HCT116 (cell line): ENCODE measurements at regions not wholly inside any gene's neighbourhood (a gene's known extent, or its start where the extent isn't known, plus 50 kb on each side); places are given as distances from the start of the nearest gene placed in this dataset.

Experiments used
- ATAC-seq: fragments of 200-7000 bp; cut with Tn5 transposase; 2 replicates; pipeline ENCODE4 v1.9.1; 2020; ENCODE audit warnings: mild to moderate bottlenecking, moderate library complexity
- BruUV-seq: library from RNA; stranded (reverse); fragments of 400-500 nt; replicated peaks from 2 replicates; lab custom pipeline; 2021; lab: Mats Ljungman, UMichigan
- CTCF ChIA-PET: fragments of 300-600 bp; sonication (Branson Sonifier 250); formaldehyde crosslinking; loops from one replicate; lab custom pipeline; 2021; ENCODE audit warnings: antibody characterized with exemption; lab: Charles Lee
- POLR2A ChIA-PET: fragments of 300-600, 350-600 bp; sonication (Branson Sonifier 250); formaldehyde crosslinking; loops from one replicate; lab custom pipeline; 2021; ENCODE audit warnings: antibody characterized with exemption; lab: Charles Lee
- RAD21 ChIA-PET, 2 experiments: fragments of 300-600 bp; sonication (Branson Sonifier 250); formaldehyde crosslinking; loops; one replicate each; lab custom pipeline; 2023; ENCODE audit warnings: low total read pairs in 2 of 2; ENCODE audit not compliant: uncharacterized antibody in 2 of 2, unreplicated experiment in 2 of 2, low non-redundant PET in 1 of 2; lab: Charles Lee
- DNase-seq: peaks from one replicate; pipeline ENCODE4 v3.0.0-alpha.2; 2010; ENCODE audit warnings: low read depth, low spot score
- H2AFZ ChIP-seq: fragments of 200-600 bp; shearing (Covaris generic), sonication (generic); 2 replicates; pipeline ENCODE4 v1.6.1; 2017; ENCODE audit warnings: low read depth, mixed run types, mixed read lengths, antibody characterized with exemption, low read length; ENCODE audit not compliant: poor library complexity, severe bottlenecking
- H3K27ac ChIP-seq: 2 replicates; pipeline ENCODE4 v1.5.1; 2012; ENCODE audit warnings: low read depth, low read length
- H3K27me3 ChIP-seq: fragments of 200-600 bp; sonication (generic); 2 replicates; pipeline ENCODE4 v1.6.1; 2016; ENCODE audit warnings: mixed run types, low read length, mixed read lengths; ENCODE audit not compliant: insufficient read depth
- H3K36me3 ChIP-seq, 2 experiments: fragments of 200-500 bp in 1 of 2; fragments of 200-600 bp in 1 of 2; sonication (Bioruptor generic) in 1 of 2; sonication (generic) in 1 of 2; 2 replicates each; pipeline versions ENCODE4 v1.5.1 to v1.6.1; 2014 to 2016; ENCODE audit warnings: low read length in 2 of 2, inconsistent platforms in 1 of 2, mixed read lengths in 1 of 2, mixed run types in 1 of 2; ENCODE audit not compliant: insufficient read depth in 2 of 2, control insufficient read depth in 1 of 2
- H3K4me1 ChIP-seq, 2 experiments: fragments of 200-600 bp in 1 of 2; sonication (generic) in 1 of 2; 2 replicates each; pipeline versions ENCODE4 v1.5.1 to v1.6.1; 2012 to 2017; ENCODE audit warnings: low read length in 2 of 2, inconsistent platforms in 1 of 2, mild to moderate bottlenecking in 1 of 2, mixed read lengths in 1 of 2, mixed run types in 1 of 2, moderate library complexity in 1 of 2; ENCODE audit not compliant: insufficient read depth in 2 of 2, control insufficient read depth in 1 of 2
- H3K4me2 ChIP-seq: fragments of 200-600 bp; sonication (generic); 2 replicates; pipeline ENCODE4 v1.6.1; 2017; ENCODE audit warnings: mixed run types, low read length, mixed read lengths
- H3K4me3 ChIP-seq, 2 experiments: fragments of 200-600 bp in 1 of 2; sonication (generic) in 1 of 2; replicated peaks in 1 of 2; 2 replicates each; pipeline ENCODE4 v1.5.1; 2011 to 2016; ENCODE audit warnings: low read length in 2 of 2, control low read depth in 1 of 2, low read depth in 1 of 2, mild to moderate bottlenecking in 1 of 2, mixed read lengths in 1 of 2, mixed run types in 1 of 2
- H3K79me2 ChIP-seq: fragments of 200-600 bp; sonication (generic); 2 replicates; pipeline ENCODE4 v1.6.1; 2017; ENCODE audit warnings: mild to moderate bottlenecking, mixed run types, low read length, moderate library complexity, mixed read lengths; ENCODE audit not compliant: insufficient read depth
- H3K9ac ChIP-seq: fragments of 200-600 bp; sonication (generic); 2 replicates; pipeline ENCODE4 v1.6.1; 2016; ENCODE audit warnings: low read length, mixed read lengths
- H3K9me2 ChIP-seq: fragments of 200-600 bp; sonication (generic), shearing (Covaris generic); 2 replicates; pipeline ENCODE4 v1.6.1; 2017; ENCODE audit warnings: mixed run types, mild to moderate bottlenecking, moderate library complexity; ENCODE audit not compliant: insufficient read depth
- H3K9me3 ChIP-seq, 2 experiments: fragments of 200-500 bp in 1 of 2; fragments of 200-600 bp in 1 of 2; sonication (Bioruptor generic) in 1 of 2; sonication (generic) in 1 of 2; 2 replicates each; pipeline ENCODE4 v1.6.1; 2014 to 2017; ENCODE audit warnings: low read length in 2 of 2, mixed read lengths in 2 of 2, inconsistent platforms in 1 of 2, low read depth in 1 of 2, mild to moderate bottlenecking in 1 of 2, mixed run types in 1 of 2, moderate library complexity in 1 of 2; ENCODE audit not compliant: control insufficient read depth in 1 of 2, insufficient read depth in 1 of 2
- H4K20me1 ChIP-seq: fragments of 200-600 bp; sonication (generic), shearing (Covaris generic); 2 replicates; pipeline ENCODE4 v1.6.1; 2017; ENCODE audit warnings: mixed run types, mild to moderate bottlenecking, moderate library complexity; ENCODE audit not compliant: insufficient read depth
- CEBPB ChIP-seq: IDR thresholded peaks from 2 replicates; pipeline ENCODE4 v1.6.1; 2012; ENCODE audit warnings: low read depth
- CTCF ChIP-seq, 3 experiments: fragments of 200-600 bp in 1 of 3; sonication (generic) in 1 of 3; IDR thresholded peaks in 2 of 3; conservative IDR thresholded peaks in 1 of 3; 2 replicates each; pipeline ENCODE4 v1.5.1; 2012 to 2017; ENCODE audit warnings: low read depth in 2 of 3, low read length in 2 of 3, antibody characterized with exemption in 1 of 3, borderline replicate concordance in 1 of 3, control low read depth in 1 of 3, mild to moderate bottlenecking in 1 of 3, mixed read lengths in 1 of 3, mixed run types in 1 of 3, moderate library complexity in 1 of 3; ENCODE audit not compliant: insufficient read depth in 1 of 3
- ELF1 ChIP-seq: IDR thresholded peaks from 2 replicates; pipeline ENCODE4 v1.6.1; 2012; ENCODE audit warnings: low read depth, borderline replicate concordance
- JUND ChIP-seq: IDR thresholded peaks from 2 replicates; pipeline ENCODE4 v1.6.1; 2012
- POLR2A ChIP-seq: IDR thresholded peaks from 2 replicates; pipeline ENCODE4 v1.7.0; 2011; ENCODE audit warnings: borderline replicate concordance; ENCODE audit not compliant: insufficient read depth, insufficient read length; ENCODE audit errors: extremely low read depth
- POLR2AphosphoS5 ChIP-seq: IDR thresholded peaks from 2 replicates; pipeline ENCODE4 v1.6.1; 2011; ENCODE audit warnings: mild to moderate bottlenecking, low read depth, low read length, moderate library complexity
- SRF ChIP-seq: IDR thresholded peaks from 2 replicates; pipeline ENCODE4 v1.6.1; 2012; ENCODE audit warnings: low read depth
- TCF7L2 ChIP-seq: IDR thresholded peaks from 2 replicates; pipeline ENCODE4 v1.7.0; 2011; ENCODE audit warnings: borderline replicate concordance, inconsistent platforms; ENCODE audit not compliant: insufficient read depth, insufficient read length; ENCODE audit errors: extremely low read depth
- ZBTB33 ChIP-seq: IDR thresholded peaks from 2 replicates; pipeline ENCODE4 v1.6.1; 2011; ENCODE audit warnings: mild to moderate bottlenecking, low read length, moderate library complexity; ENCODE audit not compliant: insufficient replicate concordance; ENCODE audit errors: extremely low read depth
- intact Hi-C: fragments of 100-400 bp; cut with micrococcal nuclease; formaldehyde crosslinking; loops from 2 replicates; pipeline ENCODE4 v1.10.0; 2022
- TF ChIP-seq, protein P1 (sequence below): IDR thresholded peaks from 2 replicates; pipeline ENCODE4 v1.6.1; 2012

DNA sequence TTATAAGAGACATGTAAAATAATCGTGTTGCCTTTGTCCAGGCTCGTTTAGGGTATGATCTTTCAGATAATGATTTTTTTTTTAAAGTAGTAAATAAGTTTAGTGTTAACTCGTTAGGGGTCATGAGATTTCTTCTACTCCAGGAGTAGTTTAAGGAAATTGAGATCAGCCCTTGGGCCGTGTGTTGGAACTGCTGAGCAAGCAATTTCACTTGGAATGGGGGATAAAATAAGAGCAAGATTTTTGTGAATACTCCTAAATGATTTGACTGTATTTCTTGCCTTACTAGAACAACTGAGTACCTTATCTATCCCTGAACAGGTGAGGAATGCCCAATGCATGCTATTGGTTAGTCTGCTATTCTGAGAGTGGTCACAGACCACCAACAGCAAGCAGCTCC, 102.2 kb upstream of the SERPINE2 start:
- Histone ChIP-seq H3K4me1 (peaks cover 11 to 39% of the 10 kb centered on the region in 2 experiments), H3K27ac (no peak overlapping the region), H3K9me2 (no peaks in the 10 kb centered on the region), H3K4me3 (no peak overlapping the region), H3K4me2 (no peak overlapping the region), H3K9ac (no peak overlapping the region), H3K79me2 (no peaks in the 10 kb centered on the region), H4K20me1 (no peaks in the 10 kb centered on the region), H3K27me3 (no peaks in the 10 kb centered on the region), H3K36me3 (no peaks in the 10 kb centered on the region), H3K9me3 (no peaks in the 10 kb centered on the region), H2AFZ (peak overlapping the region; percentile 56)
- intact Hi-C loops, result loop anchor here (10.0 kb wide), 1 partner anchor 147 kb away; no protein-coding TSS in a partner anchor
- CTCF ChIA-PET, result no interaction called here
- POLR2A ChIA-PET, result no interaction called here
- TF ChIP-seq POLR2A (no peak), ZBTB33 (no peak), ELF1 (no peak), SRF (no peak), POLR2AphosphoS5 (no peak), CEBPB (no peak), TCF7L2 (no peak), JUND (no peak)
- TF ChIP-seq, protein P1, sequence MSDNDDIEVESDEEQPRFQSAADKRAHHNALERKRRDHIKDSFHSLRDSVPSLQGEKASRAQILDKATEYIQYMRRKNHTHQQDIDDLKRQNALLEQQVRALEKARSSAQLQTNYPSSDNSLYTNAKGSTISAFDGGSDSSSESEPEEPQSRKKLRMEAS, result no peak
- no peak for ATAC-seq
- RAD21 ChIA-PET, result no interaction called here
- BruUV-seq, result no TSS peak
- DNase-seq, result no peak

DNA sequence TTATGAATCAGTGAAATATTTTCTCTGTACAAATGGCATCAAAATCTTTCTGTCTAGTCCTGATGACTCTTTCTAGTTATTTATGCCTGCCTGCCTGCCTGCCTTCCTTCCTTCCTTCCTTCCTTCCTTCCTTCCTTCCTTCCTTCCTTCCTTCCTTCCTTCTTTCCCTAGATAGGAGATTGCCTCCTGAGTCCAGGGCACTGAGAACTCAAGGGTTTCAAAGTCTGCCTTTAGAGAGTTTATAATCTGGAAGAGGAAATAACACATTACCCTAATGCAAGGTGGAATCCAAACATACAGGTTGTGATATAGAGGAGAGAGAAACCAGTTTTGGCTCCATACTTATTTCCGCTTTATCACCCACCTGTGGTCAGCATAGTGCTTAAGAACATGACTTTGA, 98.1 kb upstream of the SERPINE2 start:
- ChIA-PET POLR2A (no interaction called here), CTCF (no interaction called here), RAD21 (no interaction called here)
- Histone ChIP-seq H3K27ac (no peak overlapping the region), H4K20me1 (no peaks in the 10 kb centered on the region), H3K9me3 (no peaks in the 10 kb centered on the region), H3K4me1 (peaks cover 0 to 4% of the 10 kb centered on the region in 2 experiments; a peak in 2 of 4 replicates), H3K36me3 (no peaks in the 10 kb centered on the region), H3K27me3 (no peaks in the 10 kb centered on the region), H3K9ac (no peak overlapping the region), H3K4me2 (no peak overlapping the region), H3K79me2 (no peaks in the 10 kb centered on the region), H3K4me3 (no peak overlapping the region), H2AFZ (no peak overlapping the region), H3K9me2 (no peaks in the 10 kb centered on the region)
- no TSS peak for BruUV-seq
- ATAC-seq, result no peak
- intact Hi-C loops, result no loop called here
- TF ChIP-seq CTCF (IDR thresholded peaks at IDR 0.05 in 2 of 3, conservative IDR thresholded peaks at IDR 0.05 in 1 of 3; ENCODE audit: borderline replicate concordance in 1 of 3, insufficient read depth in 1 of 3, low read depth in 2 of 3, low read length in 2 of 3) (no peak), JUND (no peak), SRF (no peak)
- no peak for DNase-seq
